OCI-LY7 (cell line): ENCODE measurements at regions not wholly inside any gene's neighbourhood (a gene's known extent, or its start where the extent isn't known, plus 50 kb on each side); places are given as distances from the start of the nearest gene placed in this dataset.

Source experiments
- BruUV-seq: library from RNA; stranded (reverse); fragments of 400-500 nt; replicated peaks from 2 replicates; lab custom pipeline; 2021; lab: Mats Ljungman, UMichigan
- CTCF ChIA-PET: fragments of 300-600 bp; sonication (Branson Sonifier 250); formaldehyde crosslinking; loops from one replicate; lab custom pipeline; 2022; ENCODE audit warnings: antibody characterized with exemption; ENCODE audit not compliant: unreplicated experiment; lab: Charles Lee
- POLR2A ChIA-PET: fragments of 300-600 bp; sonication (Branson Sonifier 250); formaldehyde crosslinking; loops from one replicate; lab custom pipeline; 2022; ENCODE audit warnings: antibody characterized with exemption; lab: Charles Lee
- DNase-seq: peaks from one replicate; pipeline ENCODE4 v3.0.0-alpha.2; 2015; ENCODE audit warnings: low spot score
- H2AFZ ChIP-seq: fragments of 200-600 bp; sonication (generic), shearing (Covaris generic); 2 replicates; pipeline ENCODE4 v1.6.1; 2014; ENCODE audit warnings: mild to moderate bottlenecking, antibody characterized with exemption, low read length, moderate library complexity
- H3K27ac ChIP-seq: fragments of 200-600 bp; sonication (generic); 2 replicates; pipeline ENCODE4 v1.5.1; 2014; ENCODE audit warnings: mixed run types, low read depth, mild to moderate bottlenecking, moderate library complexity, low read length, inconsistent platforms; ENCODE audit not compliant: poor library complexity, severe bottlenecking
- H3K36me3 ChIP-seq: fragments of 200-600 bp; sonication (generic); 2 replicates; pipeline ENCODE4 v1.6.1; 2014; ENCODE audit warnings: mild to moderate bottlenecking, antibody characterized with exemption, low read length, moderate library complexity, mixed read lengths; ENCODE audit not compliant: insufficient read depth
- H3K4me1 ChIP-seq: fragments of 200-600 bp; sonication (generic); 2 replicates; pipeline ENCODE4 v1.5.1; 2014; ENCODE audit warnings: mild to moderate bottlenecking, low read length; ENCODE audit not compliant: insufficient read depth, poor library complexity, severe bottlenecking
- H3K4me2 ChIP-seq: fragments of 200-600 bp; sonication (generic); 2 replicates; pipeline ENCODE4 v1.6.1; 2014; ENCODE audit warnings: mild to moderate bottlenecking, low read length
- H3K4me3 ChIP-seq: fragments of 200-600 bp; sonication (generic); 2 replicates; pipeline ENCODE4 v1.5.1; 2014; ENCODE audit warnings: mild to moderate bottlenecking, low read depth, low read length; ENCODE audit not compliant: poor library complexity, severe bottlenecking
- H3K79me2 ChIP-seq: fragments of 200-600 bp; sonication (generic); 2 replicates; pipeline ENCODE4 v1.6.1; 2016; ENCODE audit warnings: low read depth, mild to moderate bottlenecking, low read length, moderate library complexity, mixed read lengths; ENCODE audit not compliant: insufficient read depth
- H3K9me2 ChIP-seq: fragments of 200-600 bp; sonication (generic); 2 replicates; pipeline ENCODE4 v1.6.1; 2016; ENCODE audit warnings: mild to moderate bottlenecking, low read length, mixed read lengths; ENCODE audit not compliant: insufficient read depth
- H3K9me3 ChIP-seq: fragments of 200-600 bp; sonication (generic); 2 replicates; pipeline ENCODE4 v1.6.1; 2014; ENCODE audit warnings: mild to moderate bottlenecking, mixed run types, low read length, mixed read lengths
- H4K20me1 ChIP-seq: fragments of 200-600 bp; sonication (generic); 2 replicates; pipeline ENCODE4 v1.6.1; 2014; ENCODE audit warnings: mild to moderate bottlenecking, antibody characterized with exemption, low read length, moderate library complexity, mixed read lengths; ENCODE audit not compliant: insufficient read depth
- EZH2phosphoT487 ChIP-seq: fragments of 200-600 bp; sonication (generic); IDR thresholded peaks from 2 replicates; pipeline ENCODE4 v1.6.1; 2018; ENCODE audit warnings: low read depth, borderline replicate concordance, mild to moderate bottlenecking, mixed run types, antibody characterized with exemption, low read length, moderate library complexity, mixed read lengths
- intact Hi-C: fragments of 100-400 bp; cut with micrococcal nuclease; formaldehyde crosslinking; loops from one replicate; pipeline ENCODE4 v1.10.0; 2022; ENCODE audit not compliant: unreplicated experiment
- TF ChIP-seq, protein P1 (sequence below): fragments of 200-600 bp; sonication (generic); conservative IDR thresholded peaks from 2 replicates; pipeline ENCODE4 v1.5.1; 2014; ENCODE audit warnings: mild to moderate bottlenecking, antibody characterized with exemption, low read length, moderate library complexity, mixed read lengths

DNA sequence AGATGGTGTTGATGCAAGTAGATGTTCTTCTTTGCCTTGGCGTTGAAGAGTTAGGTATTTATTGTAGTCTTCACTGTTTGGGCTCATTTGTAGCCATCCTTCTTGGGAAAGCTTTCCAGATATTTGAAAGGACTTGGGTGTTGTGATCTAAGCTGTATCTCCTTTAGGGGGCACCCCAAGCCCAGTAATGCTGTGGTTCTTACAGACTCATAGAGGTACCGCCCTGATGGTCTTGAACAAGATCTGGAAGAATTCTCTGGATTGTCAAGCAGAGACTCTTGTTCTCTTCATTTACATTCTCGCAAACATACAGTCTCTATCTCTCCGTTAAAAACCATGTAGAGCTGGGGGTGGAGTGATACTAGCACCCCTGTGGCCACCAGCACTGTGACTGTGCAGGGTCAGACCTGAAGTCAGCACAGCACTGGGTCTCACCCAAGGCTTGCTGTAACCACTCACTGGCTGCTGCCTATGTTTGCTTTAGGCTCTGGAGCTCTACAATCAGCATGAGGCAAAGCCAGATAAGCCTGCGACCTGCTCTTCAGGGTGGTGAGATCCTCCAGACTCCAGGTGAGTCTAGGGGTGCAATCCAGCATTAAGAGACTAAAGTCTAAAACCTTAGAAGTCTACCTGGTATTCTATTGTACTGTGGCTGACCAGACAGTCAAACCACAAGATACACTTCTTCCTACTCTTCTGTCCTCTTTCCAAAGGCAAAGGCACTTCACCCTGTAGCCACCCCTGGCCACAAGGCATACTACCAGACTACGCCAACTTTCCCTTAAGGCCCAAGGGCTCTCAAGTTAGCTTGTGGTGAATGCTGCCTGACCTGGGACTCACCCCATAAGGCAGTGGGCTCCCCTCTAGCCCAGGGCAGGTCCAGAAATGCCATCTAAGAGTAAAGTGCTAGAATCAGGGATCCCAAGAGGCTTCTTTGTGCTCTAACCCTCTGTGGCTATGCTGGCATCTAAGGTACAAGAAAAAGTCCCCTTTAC is 209.7 kb upstream of the TMEM196 start:
- DNase-seq, result peak; percentile 41

GRCh38 chr7:19973581-19973980 is 200.2 kb upstream of the TMEM196 start:
- Histone ChIP-seq H3K36me3 (no peaks in the 10 kb centered on the region), H4K20me1 (no peaks in the 10 kb centered on the region), H3K9me3 (no peaks in the 10 kb centered on the region), H2AFZ (no peak overlapping the region), H3K4me1 (no peaks in the 10 kb centered on the region), H3K9me2 (no peaks in the 10 kb centered on the region), H3K4me3 (no peak overlapping the region), H3K4me2 (no peak overlapping the region), H3K79me2 (no peaks in the 10 kb centered on the region), H3K27ac (no peak overlapping the region)
- BruUV-seq, result no TSS peak
- POLR2A ChIA-PET, result interaction anchor here (1.0 kb wide), 1 partner anchor 10 kb away, joined by 3 read pairs; no protein-coding TSS in a partner anchor
- DNase-seq, result no peak
- TF ChIP-seq, protein P1, sequence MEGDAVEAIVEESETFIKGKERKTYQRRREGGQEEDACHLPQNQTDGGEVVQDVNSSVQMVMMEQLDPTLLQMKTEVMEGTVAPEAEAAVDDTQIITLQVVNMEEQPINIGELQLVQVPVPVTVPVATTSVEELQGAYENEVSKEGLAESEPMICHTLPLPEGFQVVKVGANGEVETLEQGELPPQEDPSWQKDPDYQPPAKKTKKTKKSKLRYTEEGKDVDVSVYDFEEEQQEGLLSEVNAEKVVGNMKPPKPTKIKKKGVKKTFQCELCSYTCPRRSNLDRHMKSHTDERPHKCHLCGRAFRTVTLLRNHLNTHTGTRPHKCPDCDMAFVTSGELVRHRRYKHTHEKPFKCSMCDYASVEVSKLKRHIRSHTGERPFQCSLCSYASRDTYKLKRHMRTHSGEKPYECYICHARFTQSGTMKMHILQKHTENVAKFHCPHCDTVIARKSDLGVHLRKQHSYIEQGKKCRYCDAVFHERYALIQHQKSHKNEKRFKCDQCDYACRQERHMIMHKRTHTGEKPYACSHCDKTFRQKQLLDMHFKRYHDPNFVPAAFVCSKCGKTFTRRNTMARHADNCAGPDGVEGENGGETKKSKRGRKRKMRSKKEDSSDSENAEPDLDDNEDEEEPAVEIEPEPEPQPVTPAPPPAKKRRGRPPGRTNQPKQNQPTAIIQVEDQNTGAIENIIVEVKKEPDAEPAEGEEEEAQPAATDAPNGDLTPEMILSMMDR, result no peak
- TF ChIP-seq EZH2phosphoT487, result no peak
- CTCF ChIA-PET, result no interaction called here
- intact Hi-C loops, result no loop called here

More for the DNA sequence above, 209.7 kb upstream of the TMEM196 start:
- H3K4me2 ChIP-seq, result no peak overlapping the region
- BruUV-seq, result no TSS peak
- ChIA-PET POLR2A (no interaction called here), CTCF (interaction anchor here (1.7 kb wide), 1 partner anchor 328 kb away, joined by 8 read pairs; no protein-coding TSS in a partner anchor)
- no peak overlapping the region for H3K4me3 ChIP-seq
- no peak overlapping the region for H3K27ac ChIP-seq
- no peak overlapping the region for H2AFZ ChIP-seq
- H3K9me3 ChIP-seq, result no peaks in the 10 kb centered on the region
- H3K4me1 ChIP-seq, result no peaks in the 10 kb centered on the region
- no peaks in the 10 kb centered on the region for H3K79me2 ChIP-seq
- no peaks in the 10 kb centered on the region for H3K36me3 ChIP-seq
- no peak for TF ChIP-seq EZH2phosphoT487
- TF ChIP-seq, protein P1, result peak; percentile 75
- H3K9me2 ChIP-seq, result no peaks in the 10 kb centered on the region
- intact Hi-C loops, result loop anchor here (5.0 kb wide), 3 partner anchors 189 to 614 kb away; no protein-coding TSS in a partner anchor
- no peaks in the 10 kb centered on the region for H4K20me1 ChIP-seq

DNA sequence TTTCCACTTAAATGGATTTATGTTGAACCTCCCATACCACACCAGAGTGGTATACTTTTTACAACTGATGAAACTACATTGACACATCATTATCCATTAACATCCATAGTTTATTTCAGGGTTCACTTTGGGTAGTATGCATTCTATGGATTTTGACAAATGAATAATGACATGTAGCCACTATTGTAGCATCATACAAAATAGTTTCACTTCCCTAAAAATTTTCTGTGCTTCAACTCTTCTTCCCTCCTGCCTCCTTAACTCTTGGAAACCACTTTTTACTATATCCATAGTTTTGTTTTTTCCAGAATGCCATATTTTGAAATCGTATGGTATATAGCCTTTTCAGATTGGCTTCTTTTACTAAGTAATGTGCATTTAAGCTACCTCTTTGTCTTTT is 199.5 kb upstream of the TMEM196 start:
- intact Hi-C loops, result no loop called here
- no peak overlapping the region for H3K4me2 ChIP-seq
- no peak for TF ChIP-seq EZH2phosphoT487
- TF ChIP-seq, protein P1, result no peak
- peak; percentile 3 for DNase-seq
- H3K27ac ChIP-seq, result no peak overlapping the region
- H3K79me2 ChIP-seq, result no peaks in the 10 kb centered on the region
- H3K9me2 ChIP-seq, result no peaks in the 10 kb centered on the region
- no peaks in the 10 kb centered on the region for H3K36me3 ChIP-seq
- ChIA-PET POLR2A (interaction anchor here (1.0 kb wide), 1 partner anchor 9 kb away, joined by 3 read pairs; no protein-coding TSS in a partner anchor), CTCF (no interaction called here)
- H2AFZ ChIP-seq, result no peak overlapping the region
- H4K20me1 ChIP-seq, result no peaks in the 10 kb centered on the region
- H3K9me3 ChIP-seq, result no peaks in the 10 kb centered on the region
- H3K4me3 ChIP-seq, result no peak overlapping the region
- H3K4me1 ChIP-seq, result no peaks in the 10 kb centered on the region
- BruUV-seq, result no TSS peak
